RCC 7860 (cell line): ENCODE measurements at regions not wholly inside any gene's neighbourhood (a gene's known extent, or its start where the extent isn't known, plus 50 kb on each side); places are given as distances from the start of the nearest gene placed in this dataset.
A peak's percentile ranks its signal among the peaks of the same experiment; 100 is the strongest.
"Not testable (repeated sequence)": the region's sequence is repeated elsewhere in the genome, so short reads cannot be mapped to it uniquely, and the experiment has no call there.

Experiments used
- DNase-seq: peaks from one replicate; pipeline ENCODE4 v3.0.0-alpha.2; 2015; ENCODE audit warnings: low spot score
- FAIRE-seq: peaks from 2 replicates; lab custom pipeline; 2012; peaks lifted over from hg19 to GRCh38; lab: Jason Lieb, UNC

GRCh38 chr5:174459071-174459702 is 265.2 kb upstream of the MSX2 start:
- FAIRE-seq: no peak
- DNase-seq: no peak

GRCh38 chr5:174459832-174460448 is 264.4 kb upstream of the MSX2 start:
- FAIRE-seq: no peak
- DNase-seq: no peak

- DNase-seq (no peak), FAIRE-seq (no peak)
Observed at GRCh38 chr5:174462129-174462528, 262.3 kb upstream of the MSX2 start.

- no peak for FAIRE-seq
- DNase-seq: no peak
Observed at GRCh38 chr5:174464504-174465165, 259.7 kb upstream of the MSX2 start.

- FAIRE-seq, DNase-seq: not testable (repeated sequence)
Observed at GRCh38 chr5:174471528-174471927, 252.9 kb upstream of the MSX2 start.

GRCh38 chr5:174472956-174473355 is 251.4 kb upstream of the MSX2 start:
- no peak for FAIRE-seq

GRCh38 chr5:174476001-174476400 is 248.4 kb upstream of the MSX2 start:
- DNase-seq, FAIRE-seq: not testable (repeated sequence)

More at GRCh38 chr5:174472956-174473355, 251.4 kb upstream of the MSX2 start:
- no peak for DNase-seq

- DNase-seq (no peak), FAIRE-seq (no peak)
Observed at GRCh38 chr5:174479325-174479724, 245.1 kb upstream of the MSX2 start.

- FAIRE-seq: no peak
- DNase-seq: no peak
Observed at GRCh38 chr5:174481737-174482136, 242.6 kb upstream of the MSX2 start.

- DNase-seq (no peak), FAIRE-seq (no peak)
Observed at GRCh38 chr5:174482607-174483024, 241.8 kb upstream of the MSX2 start.

- DNase-seq: no peak
- FAIRE-seq: no peak
Observed at GRCh38 chr5:174483411-174483810, 241.0 kb upstream of the MSX2 start.

- FAIRE-seq (no peak), DNase-seq (no peak)
Observed at GRCh38 chr5:174489215-174489614, 235.2 kb upstream of the MSX2 start.

- FAIRE-seq (no peak), DNase-seq (no peak)
Observed at GRCh38 chr5:174489920-174490597, 234.3 kb upstream of the MSX2 start.

- FAIRE-seq (no peak), DNase-seq (no peak)
Observed at GRCh38 chr5:174490728-174491127, 233.7 kb upstream of the MSX2 start.

GRCh38 chr5:174491265-174491664 is 233.1 kb upstream of the MSX2 start:
- FAIRE-seq (no peak), DNase-seq (no peak)

- FAIRE-seq: no peak
- DNase-seq: no peak
Observed at GRCh38 chr5:174491761-174492350, 232.5 kb upstream of the MSX2 start.

- DNase-seq (no peak), FAIRE-seq (no peak)
Observed at GRCh38 chr5:174493530-174493929, 230.9 kb upstream of the MSX2 start.

- not testable (repeated sequence) for FAIRE-seq, DNase-seq
Observed at GRCh38 chr5:174497939-174498338, 226.4 kb upstream of the MSX2 start.

GRCh38 chr5:174498575-174498974 is 225.8 kb upstream of the MSX2 start:
- DNase-seq, FAIRE-seq: not testable (repeated sequence)

- DNase-seq (no peak), FAIRE-seq (no peak)
Observed at GRCh38 chr5:174500636-174501035, 223.7 kb upstream of the MSX2 start.

GRCh38 chr5:174501461-174502069 is 222.8 kb upstream of the MSX2 start:
- peak; percentile 51 for DNase-seq

More at GRCh38 chr5:174501461-174502069, 222.8 kb upstream of the MSX2 start:
- peak; percentile 39 for FAIRE-seq
